HG03342 (cell line): ENCODE measurements at regions not wholly inside any gene's neighbourhood (a gene's known extent, or its start where the extent isn't known, plus 50 kb on each side); places are given as distances from the start of the nearest gene placed in this dataset.
"Not testable (repeated sequence)": the region's sequence is repeated elsewhere in the genome, so short reads cannot be mapped to it uniquely, and the experiment has no call there.

Source experiments
- ATAC-seq: cut with Tn5 transposase; IDR thresholded peaks from one replicate; pipeline ENCODE4 v1.9.1; 2021; ENCODE audit warnings: mild to moderate bottlenecking, moderate library complexity; ENCODE audit not compliant: unreplicated experiment

- no peak for ATAC-seq
These were observed 237.6 kb upstream of the MME start for GRCh38 chr3:154842536-154842935.

DNA sequence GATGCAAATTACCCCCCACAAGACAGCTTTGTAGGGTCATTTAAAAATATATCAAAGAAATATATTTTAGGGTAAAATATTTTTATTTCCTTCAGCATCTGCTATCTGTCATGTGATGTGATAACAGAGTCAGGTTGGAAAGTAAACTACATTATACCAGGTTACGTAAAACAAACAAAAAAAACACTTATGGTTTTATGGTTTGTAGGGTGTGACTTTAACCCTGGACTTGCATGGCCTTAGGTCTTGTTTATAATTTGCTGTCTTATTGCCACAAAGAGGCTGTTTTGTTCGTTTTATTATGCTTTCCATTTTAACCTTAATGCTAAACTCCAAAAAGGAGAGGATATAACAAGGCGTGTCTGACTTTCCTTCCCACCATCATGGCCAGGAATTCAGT, 244.5 kb upstream of the MME start:
- no peak for ATAC-seq

GRCh38 chr3:154834831-154835230, 245.3 kb upstream of the MME start:
- not testable (repeated sequence) for ATAC-seq

DNA sequence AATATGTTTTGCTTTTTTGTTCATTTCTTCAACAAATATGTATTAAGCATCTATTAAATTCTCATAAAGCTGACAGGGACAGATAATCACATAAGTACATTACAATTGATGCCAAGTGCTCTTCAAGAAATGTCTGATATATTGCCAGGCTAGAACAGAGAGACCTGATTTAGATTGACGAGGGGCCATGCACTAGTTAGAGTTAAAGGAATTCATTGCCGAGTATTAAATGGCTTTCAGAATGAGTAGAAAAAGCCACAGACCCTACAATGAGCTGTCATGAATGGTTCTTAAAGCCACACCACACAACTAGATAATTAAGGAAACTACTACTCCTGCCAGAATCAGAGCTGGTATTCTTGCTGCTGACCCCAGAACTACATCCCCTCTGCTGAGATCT, 250.2 kb upstream of the MME start:
- no peak for ATAC-seq

- no peak for ATAC-seq
These were observed 260.6 kb upstream of the MME start for GRCh38 chr3:154819491-154819890.

DNA sequence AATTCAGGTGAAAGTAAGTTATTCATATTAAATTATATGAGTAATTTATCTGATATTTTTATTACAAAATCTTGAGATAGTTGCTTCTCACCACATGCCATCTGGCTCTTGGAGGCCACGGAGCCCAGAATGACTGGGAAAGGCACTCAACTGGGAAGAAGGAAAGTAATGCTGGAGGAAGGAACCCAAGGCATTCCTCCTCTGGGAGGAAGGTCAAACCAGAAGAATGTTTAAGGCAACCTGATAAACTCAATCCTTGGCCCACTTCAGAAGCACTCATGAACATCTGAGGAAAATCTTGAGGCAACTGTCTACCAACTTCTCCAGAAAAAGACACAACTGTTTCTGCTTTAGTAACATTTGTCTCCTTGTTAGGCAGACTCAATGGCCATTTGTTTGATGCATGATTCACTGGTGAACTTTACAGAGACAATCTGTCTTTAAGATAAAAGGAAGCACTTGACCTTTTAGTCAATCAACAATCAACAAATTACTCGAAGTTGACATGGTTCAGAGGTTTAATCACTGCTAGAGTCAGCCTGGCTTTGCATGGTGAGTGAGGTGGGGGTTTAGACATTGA, 261.4 kb upstream of the MME start:
- no peak for ATAC-seq

GRCh38 chr3:154810017-154810416, 270.1 kb upstream of the MME start:
- ATAC-seq, result not testable (repeated sequence)

DNA sequence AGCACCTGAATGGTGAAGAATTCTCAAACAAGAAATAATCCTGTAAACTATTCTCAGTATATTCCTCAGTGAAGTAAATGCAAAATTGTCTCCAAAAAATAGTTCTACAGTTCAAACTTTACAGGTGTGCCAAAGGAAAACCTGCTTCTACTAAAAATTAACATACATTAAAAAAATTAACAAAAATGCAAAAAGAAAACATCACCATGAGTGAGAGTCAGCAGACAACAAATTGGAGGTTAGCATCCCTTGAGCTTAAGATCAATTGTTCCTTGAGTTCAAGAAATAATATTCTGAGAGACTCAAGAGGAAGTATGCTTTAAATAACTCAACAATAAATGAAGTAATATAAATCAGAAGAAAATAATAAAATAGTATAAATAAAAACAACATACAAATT, 278.4 kb upstream of the MME start:
- no peak for ATAC-seq

DNA sequence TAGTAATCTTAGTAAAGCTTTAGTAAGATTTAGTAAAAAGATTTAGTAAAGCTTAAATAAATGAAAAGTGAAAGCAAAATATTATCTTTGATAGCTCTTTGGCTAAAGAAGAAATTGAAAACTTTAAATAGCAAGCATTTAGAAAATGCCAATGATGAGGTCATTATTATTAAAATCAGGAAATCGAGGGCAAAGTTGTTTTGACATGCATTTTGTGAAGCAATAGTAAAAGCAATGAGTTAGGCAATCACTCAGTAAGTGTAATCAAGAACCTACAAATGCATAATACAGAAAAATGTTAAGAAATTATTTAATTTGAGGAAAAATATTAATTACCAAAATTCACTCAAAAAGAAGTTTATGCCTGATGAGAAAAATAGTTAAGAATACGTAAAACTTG, 280.3 kb upstream of the MME start:
- no peak for ATAC-seq

GRCh38 chr3:154795582-154795981, 284.5 kb upstream of the MME start:
- ATAC-seq, result no peak

DNA sequence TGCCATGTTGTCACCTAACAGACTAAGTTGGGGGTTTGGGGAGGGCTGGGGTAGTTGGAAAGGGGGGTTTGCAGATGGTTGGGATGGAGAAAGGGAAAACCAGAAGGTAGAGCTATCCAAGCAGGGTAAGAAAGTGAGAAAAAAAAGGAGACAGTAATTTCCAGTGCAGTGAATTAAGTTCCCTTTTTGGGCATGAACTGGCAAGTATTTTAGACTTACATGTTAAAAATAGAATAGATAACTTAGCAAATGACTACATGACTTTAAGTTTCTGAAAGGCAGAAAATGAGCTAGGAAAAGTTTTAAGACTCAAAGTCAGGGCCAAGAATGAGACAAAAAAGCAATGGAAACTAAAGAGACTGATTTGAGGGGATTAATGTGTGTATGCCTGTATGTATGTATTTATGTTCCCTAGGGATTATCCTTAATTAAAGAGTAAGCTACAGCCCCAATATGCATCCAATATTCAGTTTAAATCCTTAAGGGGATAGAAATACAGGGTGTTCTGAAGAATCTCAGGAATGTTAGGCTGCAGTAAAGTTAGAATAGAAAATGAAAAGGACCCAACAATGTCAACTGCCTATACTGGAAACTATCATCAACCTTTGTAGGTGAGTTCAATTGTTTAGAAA, 285.2 kb upstream of the MME start:
- no peak for ATAC-seq

- ATAC-seq, result no peak
These were observed 285.7 kb upstream of the MME start for GRCh38 chr3:154794391-154794790.

GRCh38 chr3:154792828-154793227, 287.3 kb upstream of the MME start:
- ATAC-seq, result no peak

- ATAC-seq, result no peak
These were observed 288.5 kb upstream of the MME start for GRCh38 chr3:154791611-154792010.

- no peak for ATAC-seq
These were observed 293.4 kb upstream of the MME start for GRCh38 chr3:154786724-154787123.

GRCh38 chr3:154783521-154783931, 296.6 kb upstream of the MME start:
- ATAC-seq, result no peak

GRCh38 chr3:154783061-154783460, 297.1 kb upstream of the MME start:
- no peak for ATAC-seq

DNA sequence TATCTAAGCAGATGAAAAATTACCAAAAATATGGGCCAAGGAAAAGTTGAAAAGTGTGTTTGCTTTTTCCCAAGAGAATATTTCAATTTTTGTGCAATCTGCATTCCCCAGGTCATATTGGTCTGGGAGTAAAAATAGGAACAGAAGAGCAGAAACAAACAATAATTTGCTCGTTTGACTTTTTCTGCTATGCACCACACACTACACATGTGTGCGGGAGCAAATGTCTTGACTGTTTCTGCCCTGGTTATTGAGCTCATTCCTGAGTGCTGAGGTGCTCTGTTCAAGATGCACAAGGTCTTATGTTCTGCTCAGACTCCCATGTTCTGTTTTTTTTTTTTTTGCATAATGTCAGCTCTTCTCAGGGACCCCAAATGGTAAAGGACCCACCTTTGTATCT, 298.0 kb upstream of the MME start:
- no peak for ATAC-seq

- no peak for ATAC-seq
These were observed 298.5 kb upstream of the MME start for GRCh38 chr3:154781595-154781994.

- no peak for ATAC-seq
These were observed 299.9 kb upstream of the MME start for GRCh38 chr3:154780263-154780662.

DNA sequence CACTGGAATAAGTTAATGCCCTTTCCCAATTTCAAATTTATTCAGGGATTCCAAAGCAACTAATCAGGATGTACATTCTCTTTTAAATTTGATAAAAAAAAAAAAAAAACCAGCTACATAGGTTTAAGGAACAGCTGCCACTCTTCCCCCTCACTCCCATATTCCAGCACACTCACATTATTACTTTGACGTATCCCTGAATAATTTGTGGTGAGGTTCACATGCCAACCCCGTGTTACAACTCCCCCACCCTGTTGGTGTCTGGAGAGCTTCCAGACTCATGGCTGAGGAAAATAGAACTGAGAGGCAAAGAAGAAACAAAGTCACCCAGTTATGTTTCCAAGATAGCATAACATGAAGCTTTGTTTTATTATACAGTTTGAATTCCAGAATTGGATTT, 300.5 kb upstream of the MME start:
- no peak for ATAC-seq

DNA sequence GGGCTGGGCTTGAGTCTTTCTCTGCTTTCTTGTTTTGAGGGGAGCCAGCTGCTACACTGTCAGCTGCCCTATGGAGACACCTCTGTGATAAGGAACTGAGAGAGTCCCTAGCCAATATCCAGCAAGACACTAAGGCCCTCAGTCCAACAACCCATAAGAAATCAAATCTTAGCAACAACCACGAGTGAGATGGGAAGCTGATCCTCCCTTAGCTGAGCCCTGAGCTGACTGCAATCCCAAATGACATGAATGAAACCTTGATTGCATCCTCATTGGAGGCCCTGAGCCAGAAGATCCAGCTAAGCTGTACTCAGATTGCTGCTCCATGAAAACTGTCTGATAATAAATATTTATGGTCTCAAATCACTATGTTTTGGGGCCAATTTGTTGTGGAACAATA, 302.1 kb upstream of the MME start:
- no peak for ATAC-seq

- no peak for ATAC-seq
These were observed 303.4 kb upstream of the MME start for GRCh38 chr3:154776549-154777225.
